GM19025 (cell line): ENCODE measurements at regions not wholly inside any gene's neighbourhood (a gene's known extent, or its start where the extent isn't known, plus 50 kb on each side); places are given as distances from the start of the nearest gene placed in this dataset.

Experiments used
- ATAC-seq: cut with Tn5 transposase; IDR thresholded peaks from one replicate; pipeline ENCODE4 v1.9.1; 2021; ENCODE audit warnings: mild to moderate bottlenecking, low read depth, moderate library complexity; ENCODE audit not compliant: unreplicated experiment

GRCh38 chr10:129398711-129399141 lies 68.3 kb upstream of the MGMT start:
- ATAC-seq = no peak

GRCh38 chr10:129400426-129400825 lies 66.6 kb upstream of the MGMT start:
- no peak for ATAC-seq

GRCh38 chr10:129402459-129402858 lies 64.6 kb upstream of the MGMT start:
- no peak for ATAC-seq

GRCh38 chr10:129404091-129404490 lies 63.0 kb upstream of the MGMT start:
- no peak for ATAC-seq

- no peak for ATAC-seq
These were observed 61.7 kb upstream of the MGMT start for GRCh38 chr10:129405389-129405788.

- ATAC-seq = no peak
These were observed 56.2 kb upstream of the MGMT start for GRCh38 chr10:129410688-129411392.

- no peak for ATAC-seq
These were observed 55.7 kb upstream of the MGMT start for GRCh38 chr10:129411393-129411705.

- no peak for ATAC-seq
These were observed 55.3 kb upstream of the MGMT start for GRCh38 chr10:129411772-129412171.

GRCh38 chr10:129413024-129413423 lies 54.0 kb upstream of the MGMT start:
- no peak for ATAC-seq

GRCh38 chr10:129415215-129416140 lies 51.6 kb upstream of the MGMT start:
- ATAC-seq = no peak

- no peak for ATAC-seq
These were observed 50.9 kb upstream of the MGMT start for GRCh38 chr10:129416155-129416554.

GRCh38 chr10:129416956-129417765 lies 49.9 kb upstream of the MGMT start:
- no peak for ATAC-seq
